CD14-positive monocyte (primary cell): ENCODE measurements at regions not wholly inside any gene's neighbourhood (a gene's known extent, or its start where the extent isn't known, plus 50 kb on each side); places are given as distances from the start of the nearest gene placed in this dataset.

ENCODE experiments used
- DNase-seq, 3 donors: peaks; one replicate each; pipeline ENCODE4 v3.0.0-alpha.2; 2011 to 2022
- H2AFZ ChIP-seq: 2 replicates; pipeline ENCODE4 v1.6.0; 2012; ENCODE audit warnings: mild to moderate bottlenecking, low read depth, low read length, inconsistent platforms; ENCODE audit not compliant: insufficient read depth, poor library complexity, severe bottlenecking
- H3K27ac ChIP-seq, 2 donors: 1 replicate in 1 of 2; 2 replicates in 1 of 2; pipeline ENCODE4 v1.5.1; 2012 to 2013; ENCODE audit warnings: low read length in 2 of 2, control low read depth in 1 of 2, inconsistent platforms in 1 of 2, low read depth in 1 of 2, mild to moderate bottlenecking in 1 of 2
- H3K27me3 ChIP-seq, 2 donors: one replicate each; pipeline versions ENCODE4 v1.6.0 to v1.6.1; 2011 to 2013; ENCODE audit warnings: low read length in 2 of 2; ENCODE audit not compliant: control insufficient read depth in 2 of 2, insufficient read depth in 2 of 2
- H3K36me3 ChIP-seq, 2 donors: replicated peaks in 1 of 2; 1 replicate in 1 of 2; 2 replicates in 1 of 2; pipeline versions ENCODE4 v1.5.1 to v1.6.1; 2012 to 2013; ENCODE audit warnings: low read length in 2 of 2, control low read depth in 1 of 2, inconsistent platforms in 1 of 2, mild to moderate bottlenecking in 1 of 2; ENCODE audit not compliant: insufficient read depth in 2 of 2, control insufficient read depth in 1 of 2
- H3K4me1 ChIP-seq, 2 donors: 1 replicate in 1 of 2; 2 replicates in 1 of 2; pipeline versions ENCODE4 v1.5.1 to v1.6.1; 2012 to 2013; ENCODE audit warnings: low read length in 2 of 2, control low read depth in 1 of 2, inconsistent platforms in 1 of 2, mild to moderate bottlenecking in 1 of 2, moderate library complexity in 1 of 2; ENCODE audit not compliant: insufficient read depth in 2 of 2, control insufficient read depth in 1 of 2
- H3K4me2 ChIP-seq: replicated peaks from 2 replicates; pipeline ENCODE3; 2012; ENCODE audit warnings: low read length, moderate library complexity, mild to moderate bottlenecking; ENCODE audit not compliant: poor library complexity, severe bottlenecking; ENCODE audit errors: extremely low read depth
- H3K4me3 ChIP-seq, 3 experiments: fragments of 200-600 bp in 1 of 3; sonication (generic) in 1 of 3; replicated peaks in 1 of 3; 1 replicate in 2 of 3; 2 replicates in 1 of 3; pipeline ENCODE4 v1.5.1; 2011 to 2013; ENCODE audit warnings: low read length in 3 of 3, mild to moderate bottlenecking in 3 of 3, control low read depth in 2 of 3, low read depth in 2 of 3, inconsistent platforms in 1 of 3, moderate library complexity in 1 of 3
- H3K79me2 ChIP-seq: 2 replicates; pipeline ENCODE4 v1.6.0; 2012; ENCODE audit warnings: mild to moderate bottlenecking, control low read depth, inconsistent platforms, low read length, moderate library complexity; ENCODE audit not compliant: insufficient read depth
- H3K9ac ChIP-seq: 2 replicates; pipeline ENCODE4 v1.6.0; 2017; ENCODE audit warnings: low read length, mild to moderate bottlenecking; ENCODE audit not compliant: insufficient read depth, poor library complexity, severe bottlenecking
- H3K9me3 ChIP-seq, 2 donors: replicated peaks in 1 of 2; 1 replicate in 1 of 2; 2 replicates in 1 of 2; pipeline versions ENCODE4 v1.5.1 to v1.6.1; 2012 to 2013; ENCODE audit warnings: low read length in 2 of 2, control low read depth in 1 of 2; ENCODE audit not compliant: control insufficient read depth in 1 of 2, insufficient read depth in 1 of 2
- H4K20me1 ChIP-seq: 2 replicates; pipeline ENCODE4 v1.6.0; 2012; ENCODE audit warnings: mild to moderate bottlenecking, low read length, control low read depth, moderate library complexity; ENCODE audit not compliant: insufficient read depth
- H3K27ac Mint-ChIP-seq, 7 donors: one replicate each; pipeline ENCODE4 v1.8.0; 2020; ENCODE audit warnings: mild to moderate bottlenecking in 7 of 7, mixed read lengths in 7 of 7, moderate library complexity in 6 of 7, inconsistent platforms in 2 of 7
- H3K27me3 Mint-ChIP-seq, 3 donors: one replicate each; pipeline ENCODE4 v1.8.0; 2021 to 2022; ENCODE audit warnings: low read depth in 3 of 3, mild to moderate bottlenecking in 3 of 3, mixed read lengths in 3 of 3, moderate library complexity in 3 of 3, inconsistent platforms in 1 of 3
- H3K36me3 Mint-ChIP-seq, 2 donors: one replicate each; pipeline ENCODE4 v1.8.0; 2020; ENCODE audit warnings: mixed read lengths in 2 of 2, inconsistent platforms in 1 of 2, mild to moderate bottlenecking in 1 of 2
- H3K4me1 Mint-ChIP-seq: one replicate; pipeline ENCODE4 v1.8.0; 2020; ENCODE audit warnings: mild to moderate bottlenecking, mixed read lengths
- H3K4me3 Mint-ChIP-seq, 2 donors: one replicate each; pipeline ENCODE4 v1.8.0; 2020; ENCODE audit warnings: mild to moderate bottlenecking in 2 of 2, mixed read lengths in 2 of 2, moderate library complexity in 1 of 2
- H3K9me3 Mint-ChIP-seq, 7 donors: one replicate each; pipeline ENCODE4 v1.8.0; 2020 to 2022; ENCODE audit warnings: mixed read lengths in 7 of 7, mild to moderate bottlenecking in 6 of 7, moderate library complexity in 6 of 7, inconsistent platforms in 2 of 7
- CTCF ChIP-seq: fragments of 200-600 bp; IDR thresholded peaks from one replicate; pipeline ENCODE4 v1.8.0; 2022; ENCODE audit warnings: antibody characterized with exemption, mild to moderate bottlenecking
- WGBS: methylation state at CpG from one replicate; pipeline ENCODE4 v1.1.5; 2013; ENCODE audit warnings: missing lambda C conversion rate; ENCODE audit not compliant: insufficient coverage; 5-methylcytosine and 5-hydroxymethylcytosine counted together
- intact Hi-C, 2 donors: fragments of 100-400 bp; cut with micrococcal nuclease; formaldehyde crosslinking; loops; one replicate each; pipeline versions ENCODE4 v1.15.0 to v1.15.1; 2023

DNA sequence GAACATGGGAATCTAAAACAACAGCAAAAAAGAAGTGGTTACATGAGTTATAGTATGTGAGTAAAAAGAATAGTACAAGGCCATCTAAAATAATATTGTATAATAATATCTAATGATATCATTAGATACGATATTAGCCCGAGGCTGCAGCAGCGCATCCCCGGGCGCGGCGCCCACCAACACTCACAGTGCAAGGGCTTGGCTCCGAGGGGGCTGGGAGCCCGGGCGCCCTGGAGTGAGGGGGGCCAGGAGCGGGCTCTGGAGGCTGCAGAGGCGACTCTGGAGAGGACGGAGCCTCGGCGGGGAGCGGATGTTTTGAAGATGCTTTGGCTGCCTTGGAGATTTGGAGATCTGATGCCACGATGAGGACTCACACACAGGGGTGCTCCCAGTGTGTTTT lies 68.1 kb upstream of the TMEM252 start:
- intact Hi-C loops: no loop called here
- no peaks in the 10 kb centered on the region for H3K27me3 ChIP-seq
- no peak overlapping the region for H3K4me3 Mint-ChIP-seq
- no peak overlapping the region for H3K4me3 ChIP-seq
- H3K4me1 Mint-ChIP-seq: no peaks in the 10 kb centered on the region
- H4K20me1 ChIP-seq: no peaks in the 10 kb centered on the region
- DNase-seq: no peak
- H3K4me2 ChIP-seq: no peak overlapping the region
- no peak for TF ChIP-seq CTCF
- H3K36me3 ChIP-seq: no peaks in the 10 kb centered on the region
- H3K27me3 Mint-ChIP-seq: peaks cover 3% of the 10 kb centered on the region in 3 donors
- WGBS: 98% methylated on average over 13 of the region's 17 CpGs
- H3K27ac Mint-ChIP-seq: no peak overlapping the region
- H3K36me3 Mint-ChIP-seq: no peaks in the 10 kb centered on the region
- H3K9me3 ChIP-seq: no peaks in the 10 kb centered on the region
- no peaks in the 10 kb centered on the region for H3K4me1 ChIP-seq
- no peak overlapping the region for H3K27ac ChIP-seq
- H2AFZ ChIP-seq: no peak overlapping the region
- H3K9ac ChIP-seq: no peak overlapping the region
- no peaks in the 10 kb centered on the region for H3K9me3 Mint-ChIP-seq
- no peaks in the 10 kb centered on the region for H3K79me2 ChIP-seq

GRCh38 chr9:68609901-68610415 lies 69.3 kb upstream of the TMEM252 start:
- Histone ChIP-seq H3K4me2 (no peak overlapping the region), H2AFZ (no peak overlapping the region), H3K4me3 (no peak overlapping the region), H3K36me3 (no peaks in the 10 kb centered on the region), H3K27ac (no peak overlapping the region), H4K20me1 (no peaks in the 10 kb centered on the region), H3K9me3 (peaks cover 0 to 6% of the 10 kb centered on the region in 2 donors), H3K9ac (no peak overlapping the region), H3K27me3 (no peaks in the 10 kb centered on the region), H3K79me2 (no peaks in the 10 kb centered on the region), H3K4me1 (no peaks in the 10 kb centered on the region)
- H3K27me3 Mint-ChIP-seq: peaks cover 3 to 4% (median 3%) of the 10 kb centered on the region in 3 donors
- peaks cover 0 to 6% (median 3%) of the 10 kb centered on the region in 7 donors for H3K9me3 Mint-ChIP-seq
- H3K4me3 Mint-ChIP-seq: no peak overlapping the region
- TF ChIP-seq CTCF: no peak
- 87% methylated on average over 3 of the region's 7 CpGs for WGBS
- no peak for DNase-seq
- H3K36me3 Mint-ChIP-seq: no peaks in the 10 kb centered on the region
- intact Hi-C loops: no loop called here
- H3K27ac Mint-ChIP-seq: no peak overlapping the region
- no peaks in the 10 kb centered on the region for H3K4me1 Mint-ChIP-seq
